ENCODE measurements at regions not wholly inside any gene's neighbourhood (a gene's known extent, or its start where the extent isn't known, plus 50 kb on each side); places are given as distances from the start of the nearest gene placed in this dataset.

GRCh38 chr4:23986270-23986669 lies 96.4 kb upstream of the PPARGC1A start:
- TF ChIP-seq, protein P1, sequence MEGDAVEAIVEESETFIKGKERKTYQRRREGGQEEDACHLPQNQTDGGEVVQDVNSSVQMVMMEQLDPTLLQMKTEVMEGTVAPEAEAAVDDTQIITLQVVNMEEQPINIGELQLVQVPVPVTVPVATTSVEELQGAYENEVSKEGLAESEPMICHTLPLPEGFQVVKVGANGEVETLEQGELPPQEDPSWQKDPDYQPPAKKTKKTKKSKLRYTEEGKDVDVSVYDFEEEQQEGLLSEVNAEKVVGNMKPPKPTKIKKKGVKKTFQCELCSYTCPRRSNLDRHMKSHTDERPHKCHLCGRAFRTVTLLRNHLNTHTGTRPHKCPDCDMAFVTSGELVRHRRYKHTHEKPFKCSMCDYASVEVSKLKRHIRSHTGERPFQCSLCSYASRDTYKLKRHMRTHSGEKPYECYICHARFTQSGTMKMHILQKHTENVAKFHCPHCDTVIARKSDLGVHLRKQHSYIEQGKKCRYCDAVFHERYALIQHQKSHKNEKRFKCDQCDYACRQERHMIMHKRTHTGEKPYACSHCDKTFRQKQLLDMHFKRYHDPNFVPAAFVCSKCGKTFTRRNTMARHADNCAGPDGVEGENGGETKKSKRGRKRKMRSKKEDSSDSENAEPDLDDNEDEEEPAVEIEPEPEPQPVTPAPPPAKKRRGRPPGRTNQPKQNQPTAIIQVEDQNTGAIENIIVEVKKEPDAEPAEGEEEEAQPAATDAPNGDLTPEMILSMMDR (IDR thresholded peaks at IDR 0.05; ENCODE audit: low read depth, low read length), result no peak
- DNase-seq (ENCODE audit: extremely low read depth, low read depth), result no peak

- TF ChIP-seq, protein P1 (IDR thresholded peaks at IDR 0.05; ENCODE audit: low read depth, low read length), result no peak
- DNase-seq (ENCODE audit: extremely low read depth, low read depth), result no peak
These were observed 91.5 kb upstream of the PPARGC1A start for GRCh38 chr4:23981328-23981727.

DNA sequence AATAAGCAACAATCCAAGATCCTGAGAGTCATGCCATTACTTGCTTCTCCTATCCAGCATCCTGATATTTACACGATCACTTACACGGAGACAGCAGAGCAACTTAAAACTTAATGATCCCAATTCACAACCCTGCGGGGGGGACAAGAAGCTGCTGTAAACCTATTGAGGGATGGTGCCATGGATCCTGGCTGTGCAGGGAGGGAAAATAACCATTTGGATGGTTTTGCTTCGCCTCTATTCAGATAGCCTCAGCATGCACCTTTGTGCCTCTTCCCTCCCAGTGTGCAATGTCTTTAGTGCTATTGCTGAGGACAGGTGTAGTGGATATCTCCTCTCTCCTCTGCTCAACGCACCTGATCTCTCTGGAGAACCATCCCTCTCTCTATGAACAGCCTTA lies 89.7 kb upstream of the PPARGC1A start:
- TF ChIP-seq, protein P1 (IDR thresholded peaks at IDR 0.05; ENCODE audit: low read depth, low read length), result no peak
- DNase-seq (ENCODE audit: extremely low read depth, low read depth), result no peak

GRCh38 chr4:23978002-23978401 lies 88.2 kb upstream of the PPARGC1A start:
- DNase-seq (ENCODE audit: extremely low read depth, low read depth), result no peak
- TF ChIP-seq, protein P1 (IDR thresholded peaks at IDR 0.05; ENCODE audit: low read depth, low read length), result no peak

DNA sequence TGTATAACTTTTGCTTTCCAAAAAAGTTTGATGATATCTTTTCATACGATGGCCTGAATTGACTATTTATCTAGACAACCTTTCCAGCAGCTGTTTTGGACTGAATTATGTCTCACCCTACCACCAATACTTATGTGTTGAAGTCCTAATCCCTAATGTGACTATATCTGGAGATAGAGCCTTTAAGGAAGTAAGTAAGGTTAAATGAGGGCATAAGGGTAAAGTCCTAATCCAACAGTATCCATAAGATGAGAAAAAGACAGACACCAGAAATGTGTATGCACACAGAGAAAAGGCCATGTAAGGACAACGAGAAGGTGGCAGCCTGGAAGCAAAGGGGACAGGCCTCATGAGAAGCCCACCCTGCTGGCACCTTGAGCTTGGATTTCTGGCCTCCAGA lies 86.6 kb upstream of the PPARGC1A start:
- no peak for DNase-seq (ENCODE audit: extremely low read depth, low read depth)
- TF ChIP-seq, protein P1 (IDR thresholded peaks at IDR 0.05; ENCODE audit: low read depth, low read length), result no peak

GRCh38 chr4:23973308-23973855 lies 83.5 kb upstream of the PPARGC1A start:
- TF ChIP-seq, protein P1 (IDR thresholded peaks at IDR 0.05; ENCODE audit: low read depth, low read length), result no peak
- no peak for DNase-seq (ENCODE audit: extremely low read depth, low read depth)

- TF ChIP-seq, protein P1 (IDR thresholded peaks at IDR 0.05; ENCODE audit: low read depth, low read length), result no peak
- no peak for DNase-seq (ENCODE audit: extremely low read depth, low read depth)
These were observed 83.0 kb upstream of the PPARGC1A start for GRCh38 chr4:23972805-23973204.
